GM18909 (cell line): ENCODE measurements at regions not wholly inside any gene's neighbourhood (a gene's known extent, or its start where the extent isn't known, plus 50 kb on each side); places are given as distances from the start of the nearest gene placed in this dataset.
A peak's percentile ranks its signal among the peaks of the same experiment; 100 is the strongest.

Experiments
- ATAC-seq: cut with Tn5 transposase; IDR thresholded peaks from one replicate; pipeline ENCODE4 v1.9.1; 2021; ENCODE audit warnings: mild to moderate bottlenecking; ENCODE audit not compliant: unreplicated experiment, poor library complexity

DNA sequence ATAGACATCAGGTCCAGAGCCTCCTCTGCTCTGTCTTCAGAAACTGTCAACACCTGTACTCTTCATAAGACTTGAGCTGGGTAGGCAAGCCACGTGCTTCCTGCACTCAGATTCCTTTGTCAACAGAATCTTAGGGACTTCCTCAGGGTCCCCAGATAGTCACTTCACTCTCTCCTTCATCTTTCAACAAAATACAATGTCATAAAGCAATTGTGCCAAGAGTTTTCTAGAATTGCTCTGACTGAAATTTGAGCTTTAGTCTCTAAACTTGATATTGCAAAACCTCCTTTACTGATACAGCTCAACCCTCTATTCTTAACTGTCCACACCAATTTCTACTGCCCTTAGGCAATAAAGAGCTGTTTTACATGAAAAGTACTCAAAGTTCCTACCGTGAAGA lies 179.9 kb downstream of the IRS2 start:
- no peak for ATAC-seq

- ATAC-seq: no peak
Measured at GRCh38 chr13:109605846-109606245, 180.5 kb downstream of the IRS2 start.

- ATAC-seq: no peak
Measured at GRCh38 chr13:109604894-109605293, 181.5 kb downstream of the IRS2 start.

DNA sequence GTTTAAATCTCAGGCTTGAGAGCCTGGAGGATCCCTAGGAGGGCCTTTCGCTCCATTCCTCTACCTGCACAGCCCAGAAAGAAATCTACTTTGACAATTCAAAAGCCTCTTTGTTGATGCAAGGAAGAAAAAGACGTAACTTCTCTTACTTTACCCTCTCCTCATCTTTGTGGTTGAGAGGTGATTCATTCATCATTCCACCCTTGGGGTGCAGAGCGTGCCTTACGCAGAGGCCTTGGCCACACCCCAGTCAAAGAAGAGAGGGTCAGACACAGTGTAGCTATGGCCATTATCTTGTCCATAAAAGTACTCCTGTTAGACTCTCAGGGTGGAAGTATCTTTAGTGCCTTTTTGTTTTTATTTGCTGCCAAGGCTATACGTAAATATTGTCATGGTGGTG lies 184.0 kb downstream of the IRS2 start:
- no peak for ATAC-seq

GRCh38 chr13:109599901-109600657 lies 186.3 kb downstream of the IRS2 start:
- no peak for ATAC-seq

DNA sequence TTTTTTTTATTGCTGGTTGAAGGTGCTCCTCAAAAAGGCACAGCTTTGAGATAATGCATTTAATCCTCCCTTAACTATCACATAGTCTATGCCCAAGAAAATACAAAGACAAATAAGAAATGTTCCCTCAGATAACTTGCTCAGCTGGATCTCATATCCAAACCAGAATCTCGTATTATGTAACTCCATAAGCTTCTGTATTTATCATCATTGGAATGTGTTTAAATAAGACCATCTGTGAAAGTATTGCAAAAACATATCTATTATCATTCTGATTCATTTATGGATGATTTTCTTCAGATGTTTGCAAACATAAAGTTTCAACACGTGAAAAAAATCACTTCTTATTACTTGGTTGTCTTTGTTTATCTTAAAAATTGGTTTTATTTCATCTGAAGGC lies 190.9 kb downstream of the IRS2 start:
- ATAC-seq: no peak

DNA sequence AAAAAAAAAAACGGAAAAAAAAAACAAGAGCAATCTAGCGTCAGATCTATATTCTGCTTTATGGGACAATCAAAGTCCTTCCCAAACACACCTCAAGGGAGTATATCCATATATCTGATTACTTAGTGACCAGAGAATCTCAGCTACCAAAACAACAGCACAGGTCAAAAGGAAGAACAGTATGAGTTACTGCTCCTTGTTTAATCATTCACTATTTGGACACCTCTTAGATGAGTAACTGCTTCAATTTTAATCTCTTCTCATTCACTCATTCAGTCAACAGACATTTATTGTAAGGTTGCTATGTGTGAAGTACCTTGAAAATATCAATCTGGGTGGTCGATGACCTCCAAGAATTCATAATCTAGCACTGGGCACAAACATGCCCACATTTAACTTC lies 193.2 kb downstream of the IRS2 start:
- no peak for ATAC-seq

GRCh38 chr13:109592770-109593169 lies 193.6 kb downstream of the IRS2 start:
- no peak for ATAC-seq

GRCh38 chr13:109587689-109588088 lies 198.7 kb downstream of the IRS2 start:
- ATAC-seq: no peak

DNA sequence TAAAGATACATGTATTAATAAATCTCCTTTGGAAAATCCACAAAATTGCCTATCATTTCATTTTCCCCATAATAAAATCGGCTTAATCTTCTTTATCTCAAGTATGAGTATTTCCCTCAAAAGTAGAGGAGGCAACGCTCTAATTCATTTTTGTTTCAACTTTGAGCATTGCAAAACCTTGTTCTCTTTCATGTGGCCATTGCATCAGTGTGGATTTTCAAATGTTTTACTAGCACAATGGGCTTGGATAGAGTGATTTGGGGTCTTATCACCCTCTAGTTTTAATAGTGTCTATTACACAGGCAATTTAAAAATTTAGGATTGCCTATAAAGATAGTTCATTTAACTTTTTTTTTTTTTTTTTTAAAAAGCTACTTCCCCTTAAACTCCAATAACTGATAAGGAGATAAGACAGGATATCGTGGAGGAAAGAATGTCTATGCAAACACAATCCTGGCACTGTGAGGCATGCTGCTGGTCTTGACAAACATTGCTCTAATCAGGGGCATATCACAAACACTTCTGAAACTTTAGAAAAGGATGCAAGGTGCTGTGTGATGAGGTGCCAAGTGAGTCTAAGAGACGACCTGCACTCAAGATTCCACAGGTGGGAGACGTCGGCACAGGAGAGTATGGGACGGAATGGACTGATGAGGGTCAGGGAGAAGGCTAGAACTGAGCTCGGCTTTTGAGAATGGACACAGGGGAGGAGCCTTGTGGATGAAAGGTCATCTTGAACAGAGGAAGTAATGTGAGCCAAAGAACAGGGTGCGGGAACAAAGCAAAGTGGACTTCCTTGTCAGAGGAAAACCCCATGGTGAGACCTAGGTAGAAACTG lies 199.7 kb downstream of the IRS2 start:
- no peak for ATAC-seq

- no peak for ATAC-seq
Measured at GRCh38 chr13:109584844-109585361, 201.5 kb downstream of the IRS2 start.

DNA sequence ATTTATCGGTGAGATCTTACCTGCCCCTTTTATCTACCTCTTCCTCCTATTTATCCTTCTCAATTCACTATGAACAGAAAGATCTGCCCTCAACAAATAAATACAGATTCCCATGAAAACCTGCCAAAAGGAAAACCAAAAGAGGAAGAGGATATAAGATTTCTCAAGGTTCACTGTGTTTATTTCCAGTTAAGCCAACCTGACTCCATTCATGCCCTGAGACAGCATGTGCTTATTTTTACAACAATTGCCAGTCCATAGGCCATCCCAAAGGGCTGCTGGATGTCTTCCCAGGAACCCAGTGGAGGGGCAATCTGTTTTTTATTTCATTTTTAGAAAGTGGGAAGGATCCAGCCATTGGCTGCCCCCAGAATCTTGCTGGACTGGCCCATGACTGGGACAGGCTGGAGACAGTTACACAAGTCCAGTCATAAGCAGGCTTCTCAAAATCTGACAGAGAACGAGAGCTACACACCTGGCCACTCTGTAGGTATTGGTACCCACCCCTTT lies 209.1 kb downstream of the IRS2 start:
- no peak for ATAC-seq

GRCh38 chr13:109576331-109576813 lies 210.0 kb downstream of the IRS2 start:
- no peak for ATAC-seq

DNA sequence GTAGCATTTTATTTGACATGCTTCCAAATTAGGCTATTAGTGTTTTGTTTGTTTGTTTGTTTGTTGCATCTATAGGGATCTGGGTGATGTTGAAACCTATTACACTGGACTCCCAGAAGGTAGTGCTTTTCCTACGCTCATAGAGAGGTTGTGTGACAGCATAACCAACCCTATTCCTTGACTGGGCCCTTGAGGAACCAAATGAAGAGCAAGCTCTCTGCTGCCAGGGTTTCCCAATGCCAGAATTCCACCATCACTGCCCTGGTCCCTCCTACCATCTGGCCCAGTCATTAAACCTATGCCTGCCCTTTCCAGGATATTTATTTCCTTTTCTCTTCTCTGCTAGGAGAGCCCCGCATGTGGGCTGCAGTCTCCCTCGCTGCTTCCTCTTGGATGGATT lies 210.6 kb downstream of the IRS2 start:
- ATAC-seq: no peak

GRCh38 chr13:109572389-109572788 lies 214.0 kb downstream of the IRS2 start:
- no peak for ATAC-seq

GRCh38 chr13:109569958-109570711 lies 216.2 kb downstream of the IRS2 start:
- ATAC-seq: peak; percentile 99

DNA sequence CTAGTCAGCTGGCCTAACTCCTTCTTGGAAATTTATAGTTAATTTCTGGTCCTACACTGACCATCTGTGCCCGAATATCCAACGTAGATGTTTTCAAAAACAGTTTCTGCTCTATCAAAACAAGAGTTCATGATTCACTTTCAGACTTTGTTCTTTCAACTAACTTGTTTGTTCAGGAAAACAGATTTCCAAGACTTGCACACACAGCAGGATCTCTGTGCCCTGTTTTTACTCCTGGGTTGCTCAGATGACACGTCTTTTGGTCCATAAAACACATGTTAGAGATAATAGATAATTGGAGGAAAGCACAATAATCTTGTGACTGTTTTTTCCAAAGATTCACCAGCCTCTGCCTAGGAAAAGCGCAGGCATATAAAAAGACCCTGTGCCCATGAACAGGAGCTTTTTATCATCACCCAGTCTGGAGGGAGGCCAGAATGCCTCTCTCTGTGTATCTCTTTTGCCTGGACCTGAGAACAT lies 218.0 kb downstream of the IRS2 start:
- no peak for ATAC-seq

- ATAC-seq: no peak
Measured at GRCh38 chr13:109567315-109567714, 219.1 kb downstream of the IRS2 start.

DNA sequence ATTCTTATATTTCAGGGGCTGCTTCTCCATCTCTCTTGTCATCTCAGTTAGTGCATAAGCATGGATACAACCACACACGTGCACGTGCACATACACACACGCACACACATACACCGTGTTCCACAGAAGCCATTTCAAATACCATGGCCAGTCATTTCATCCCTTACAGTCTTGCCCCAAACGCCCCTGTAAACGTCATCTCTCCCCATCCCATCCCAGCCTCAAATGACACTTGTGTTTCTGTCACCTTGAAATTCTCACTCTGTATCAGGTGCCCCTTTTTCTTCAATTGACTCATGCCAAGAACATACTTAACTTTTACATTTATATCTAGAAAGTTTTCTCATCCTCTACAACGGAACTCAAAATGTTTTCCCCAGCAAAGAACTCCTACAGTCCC lies 220.5 kb downstream of the IRS2 start:
- ATAC-seq: no peak

DNA sequence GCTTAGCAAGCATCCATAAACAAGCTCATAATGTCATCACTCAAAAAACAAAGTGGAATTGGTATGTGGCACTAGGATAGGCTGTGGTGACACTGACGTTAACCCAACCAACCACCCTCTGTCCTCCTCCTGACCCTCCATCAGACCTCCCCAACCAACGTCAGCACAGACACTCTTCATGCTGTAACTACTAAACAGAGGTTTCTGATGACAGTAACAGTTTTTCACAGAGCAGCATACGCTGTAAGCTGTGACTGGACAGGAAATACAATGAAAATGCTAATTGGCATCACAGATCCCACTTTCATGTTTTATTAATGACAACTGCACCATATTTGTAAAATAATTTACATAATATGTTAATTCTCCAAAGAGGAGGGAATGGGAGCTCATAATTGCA lies 238.0 kb downstream of the IRS2 start:
- ATAC-seq: peak; percentile 22
